Activated CD4-positive, alpha-beta memory T cell treated with anti-CD3 and anti-CD28 coated beads for 36 hours (primary cell): ENCODE measurements at regions not wholly inside any gene's neighbourhood (a gene's known extent, or its start where the extent isn't known, plus 50 kb on each side); places are given as distances from the start of the nearest gene placed in this dataset.

Source experiments
- CTCF ChIA-PET: fragments of 350-600 bp; sonication (Branson Sonifier 250); formaldehyde crosslinking; loops from one replicate; lab custom pipeline; 2021; ENCODE audit warnings: antibody characterized with exemption, inconsistent platforms; lab: Charles Lee
- POLR2A ChIA-PET: fragments of 350-600 bp; sonication (Branson Sonifier 250); formaldehyde crosslinking; loops from one replicate; lab custom pipeline; 2021; ENCODE audit warnings: antibody characterized with exemption; lab: Charles Lee
- DNase-seq: peaks from one replicate; pipeline ENCODE4 v3.0.0-alpha.2; 2020
- H3K27ac Mint-ChIP-seq: one replicate; pipeline ENCODE4 v1.8.0; 2021; ENCODE audit warnings: mixed read lengths
- H3K27me3 Mint-ChIP-seq: one replicate; pipeline ENCODE4 v1.8.0; 2021; ENCODE audit warnings: mixed read lengths
- H3K36me3 Mint-ChIP-seq: one replicate; pipeline ENCODE4 v1.8.0; 2021; ENCODE audit warnings: mixed read lengths
- H3K4me1 Mint-ChIP-seq: one replicate; pipeline ENCODE4 v1.8.0; 2021; ENCODE audit warnings: low read depth, mixed read lengths
- H3K4me3 Mint-ChIP-seq: one replicate; pipeline ENCODE4 v1.8.0; 2021; ENCODE audit warnings: mild to moderate bottlenecking, mixed read lengths
- H3K9me3 Mint-ChIP-seq: one replicate; pipeline ENCODE4 v1.8.0; 2021; ENCODE audit warnings: mixed read lengths
- intact Hi-C: fragments of 100-400 bp; cut with micrococcal nuclease; formaldehyde crosslinking; loops from one replicate; pipeline ENCODE4 v1.15.1; 2023

GRCh38 chr11:120043328-120043945 lies 94.5 kb downstream of the TRIM29 start:
- intact Hi-C loops, result no loop called here
- Mint-ChIP-seq H3K9me3 (peaks cover 22% of the 10 kb centered on the region), H3K36me3 (no peaks in the 10 kb centered on the region), H3K27ac (no peak overlapping the region), H3K27me3 (peaks cover 20% of the 10 kb centered on the region), H3K4me1 (no peaks in the 10 kb centered on the region), H3K4me3 (no peak overlapping the region)
- DNase-seq, result no peak
- CTCF ChIA-PET, result no interaction called here
- POLR2A ChIA-PET, result no interaction called here

DNA sequence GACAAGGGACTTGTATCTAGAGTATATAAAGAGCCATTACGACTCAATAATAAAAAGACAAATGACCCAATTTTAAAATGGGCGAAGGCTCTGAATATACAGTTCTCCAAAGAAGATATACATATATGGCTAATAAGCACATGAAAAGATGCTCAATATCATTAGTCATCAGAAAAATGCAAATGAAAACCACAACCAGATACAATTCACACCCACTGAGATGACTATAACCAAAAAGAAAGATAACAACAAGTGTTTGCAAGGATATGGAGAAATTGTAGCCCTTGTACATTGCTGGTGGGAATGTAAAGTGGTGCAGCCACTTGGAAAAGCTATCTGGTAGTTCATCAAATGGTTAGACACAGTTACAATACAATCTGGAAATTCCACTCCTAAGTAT lies 96.3 kb downstream of the TRIM29 start:
- POLR2A ChIA-PET, result no interaction called here
- CTCF ChIA-PET, result no interaction called here
- Mint-ChIP-seq H3K36me3 (no peaks in the 10 kb centered on the region), H3K27me3 (peaks cover 24% of the 10 kb centered on the region), H3K4me1 (no peaks in the 10 kb centered on the region), H3K27ac (no peak overlapping the region), H3K9me3 (peaks cover 7% of the 10 kb centered on the region), H3K4me3 (no peak overlapping the region)
- no peak for DNase-seq
- intact Hi-C loops, result no loop called here

GRCh38 chr11:120040151-120040840 lies 97.6 kb downstream of the TRIM29 start:
- ChIA-PET POLR2A (no interaction called here), CTCF (no interaction called here)
- Mint-ChIP-seq H3K9me3 (no peaks in the 10 kb centered on the region), H3K4me3 (no peak overlapping the region), H3K27ac (no peak overlapping the region), H3K4me1 (no peaks in the 10 kb centered on the region), H3K36me3 (no peaks in the 10 kb centered on the region), H3K27me3 (peaks cover 24% of the 10 kb centered on the region)
- intact Hi-C loops, result no loop called here
- no peak for DNase-seq

GRCh38 chr11:120039039-120039438 lies 98.9 kb downstream of the TRIM29 start:
- H3K36me3 Mint-ChIP-seq, result no peaks in the 10 kb centered on the region
- H3K4me3 Mint-ChIP-seq, result no peak overlapping the region
- ChIA-PET CTCF (no interaction called here), POLR2A (no interaction called here)
- H3K4me1 Mint-ChIP-seq, result no peaks in the 10 kb centered on the region
- no peak for DNase-seq
- intact Hi-C loops, result no loop called here
- H3K27me3 Mint-ChIP-seq, result peaks cover 21% of the 10 kb centered on the region
- H3K9me3 Mint-ChIP-seq, result no peaks in the 10 kb centered on the region
- H3K27ac Mint-ChIP-seq, result no peak overlapping the region

- Mint-ChIP-seq H3K27ac (no peak overlapping the region), H3K9me3 (no peaks in the 10 kb centered on the region), H3K4me3 (no peak overlapping the region), H3K27me3 (peaks cover 15% of the 10 kb centered on the region), H3K4me1 (no peaks in the 10 kb centered on the region), H3K36me3 (no peaks in the 10 kb centered on the region)
- no peak for DNase-seq
- intact Hi-C loops, result no loop called here
- ChIA-PET POLR2A (no interaction called here), CTCF (no interaction called here)
These were observed 100.8 kb downstream of the TRIM29 start for GRCh38 chr11:120037111-120037510.

DNA sequence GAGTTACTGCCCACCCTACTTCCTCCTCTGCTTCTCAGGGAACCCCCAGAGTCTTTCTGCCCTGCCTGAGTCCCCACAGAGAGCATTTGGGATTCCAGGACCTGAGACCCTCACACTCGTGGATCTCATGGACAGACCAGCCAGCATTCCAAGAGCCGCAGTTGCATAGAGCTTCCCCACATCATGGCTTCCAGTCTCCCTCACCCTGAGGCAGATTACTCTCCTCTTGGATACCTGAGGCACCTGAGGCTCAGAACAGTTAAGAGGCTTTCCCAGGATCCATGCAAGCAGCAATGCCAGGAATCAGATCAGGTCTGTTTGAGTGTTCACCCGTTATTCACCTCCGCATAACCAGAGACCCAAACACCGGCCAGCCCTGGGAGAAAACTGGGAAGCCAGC lies 102.2 kb downstream of the TRIM29 start:
- H3K4me1 Mint-ChIP-seq, result no peaks in the 10 kb centered on the region
- H3K27me3 Mint-ChIP-seq, result peaks cover 11% of the 10 kb centered on the region
- CTCF ChIA-PET, result no interaction called here
- intact Hi-C loops, result no loop called here
- POLR2A ChIA-PET, result no interaction called here
- DNase-seq, result no peak
- no peaks in the 10 kb centered on the region for H3K36me3 Mint-ChIP-seq
- no peak overlapping the region for H3K27ac Mint-ChIP-seq
- H3K9me3 Mint-ChIP-seq, result no peaks in the 10 kb centered on the region
- H3K4me3 Mint-ChIP-seq, result no peak overlapping the region

DNA sequence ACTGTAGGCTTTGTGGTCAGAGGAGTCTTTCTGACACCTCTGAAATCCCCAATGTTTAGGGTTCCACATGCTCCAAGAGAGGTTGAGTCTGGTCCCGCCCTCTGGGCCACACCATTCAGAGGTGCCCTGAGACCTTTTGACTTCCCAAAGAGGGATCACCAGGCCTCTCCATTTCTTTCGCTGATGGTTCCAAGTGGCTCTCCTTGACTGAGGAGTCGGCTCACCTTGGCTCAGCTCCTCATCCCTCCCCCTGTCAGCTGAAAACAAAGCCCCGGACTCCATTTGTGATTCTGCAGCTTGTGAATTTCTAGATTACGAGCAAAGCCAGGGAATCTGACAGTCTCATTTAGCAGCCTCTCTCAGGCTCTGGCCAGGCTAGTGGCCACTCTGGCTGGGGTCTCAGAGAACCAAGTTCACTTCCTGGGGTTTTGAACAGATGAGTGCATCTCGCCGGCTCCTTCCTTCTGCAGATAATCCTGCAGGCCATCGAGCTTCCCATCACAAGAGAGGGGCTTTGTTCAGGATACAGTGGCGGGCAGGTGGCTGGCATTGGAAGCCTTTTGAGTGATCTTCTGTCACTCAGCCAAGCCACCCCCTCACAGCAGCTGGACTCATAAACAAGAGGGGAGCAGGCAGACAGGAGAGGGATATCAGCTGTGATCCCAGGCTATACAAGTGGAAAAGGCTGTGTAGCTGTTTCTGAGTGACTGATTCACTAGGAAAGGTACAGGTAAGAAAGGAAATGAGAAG lies 102.9 kb downstream of the TRIM29 start:
- no peaks in the 10 kb centered on the region for H3K9me3 Mint-ChIP-seq
- CTCF ChIA-PET, result no interaction called here
- peaks cover 4% of the 10 kb centered on the region for H3K27me3 Mint-ChIP-seq
- POLR2A ChIA-PET, result no interaction called here
- DNase-seq, result no peak
- H3K36me3 Mint-ChIP-seq, result no peaks in the 10 kb centered on the region
- H3K27ac Mint-ChIP-seq, result no peak overlapping the region
- H3K4me3 Mint-ChIP-seq, result no peak overlapping the region
- H3K4me1 Mint-ChIP-seq, result no peaks in the 10 kb centered on the region
- intact Hi-C loops, result no loop called here

DNA sequence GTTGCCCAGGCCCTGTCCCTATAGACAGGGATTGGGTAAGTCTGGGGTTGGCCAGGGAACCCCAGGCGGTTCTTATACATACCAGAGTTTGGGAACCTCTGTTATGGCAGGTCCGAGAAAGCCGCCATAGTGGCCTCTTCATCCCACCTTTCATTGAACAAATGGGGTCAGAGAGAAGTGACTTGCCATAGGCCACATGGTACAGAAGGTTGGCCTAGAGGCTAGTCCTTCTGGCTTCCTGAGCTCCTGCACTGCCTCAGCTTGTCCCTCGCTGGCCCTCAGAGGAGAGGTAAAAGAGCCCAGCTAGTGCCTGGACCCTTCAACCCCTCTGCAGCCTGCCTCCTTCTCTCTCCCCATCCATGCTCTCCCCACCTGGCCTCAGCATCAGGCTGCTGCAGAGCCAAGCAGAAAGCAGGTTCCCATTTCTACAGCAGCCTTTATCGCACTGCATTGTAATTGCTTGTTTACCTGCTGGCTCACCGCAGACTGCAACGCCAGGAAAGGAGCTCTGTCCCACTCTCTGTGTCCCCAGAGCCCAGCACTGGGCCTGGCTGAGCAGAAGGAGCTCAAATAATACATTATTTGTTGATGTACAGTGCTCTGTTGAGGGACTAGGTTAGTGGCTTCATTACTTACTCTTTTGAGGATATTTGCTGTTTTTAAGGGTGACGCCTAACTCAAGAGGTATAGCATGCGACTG lies 103.6 kb downstream of the TRIM29 start:
- Mint-ChIP-seq H3K27me3 (peaks cover 5% of the 10 kb centered on the region), H3K27ac (no peak overlapping the region), H3K4me1 (no peaks in the 10 kb centered on the region), H3K9me3 (no peaks in the 10 kb centered on the region), H3K4me3 (no peak overlapping the region), H3K36me3 (no peaks in the 10 kb centered on the region)
- no peak for DNase-seq
- POLR2A ChIA-PET, result no interaction called here
- CTCF ChIA-PET, result no interaction called here
- intact Hi-C loops, result no loop called here

- DNase-seq, result no peak
- peaks cover 6% of the 10 kb centered on the region for H3K27me3 Mint-ChIP-seq
- H3K36me3 Mint-ChIP-seq, result no peaks in the 10 kb centered on the region
- H3K4me1 Mint-ChIP-seq, result no peaks in the 10 kb centered on the region
- CTCF ChIA-PET, result no interaction called here
- intact Hi-C loops, result no loop called here
- POLR2A ChIA-PET, result no interaction called here
- H3K27ac Mint-ChIP-seq, result no peak overlapping the region
- no peaks in the 10 kb centered on the region for H3K9me3 Mint-ChIP-seq
- no peak overlapping the region for H3K4me3 Mint-ChIP-seq
These were observed 105.0 kb downstream of the TRIM29 start for GRCh38 chr11:120032766-120033390.

- Mint-ChIP-seq H3K36me3 (no peaks in the 10 kb centered on the region), H3K4me1 (no peaks in the 10 kb centered on the region), H3K27me3 (peaks cover 3% of the 10 kb centered on the region), H3K4me3 (no peak overlapping the region), H3K9me3 (no peaks in the 10 kb centered on the region), H3K27ac (no peak overlapping the region)
- intact Hi-C loops, result no loop called here
- no peak for DNase-seq
- ChIA-PET POLR2A (no interaction called here), CTCF (no interaction called here)
These were observed 106.0 kb downstream of the TRIM29 start for GRCh38 chr11:120031612-120032600.

DNA sequence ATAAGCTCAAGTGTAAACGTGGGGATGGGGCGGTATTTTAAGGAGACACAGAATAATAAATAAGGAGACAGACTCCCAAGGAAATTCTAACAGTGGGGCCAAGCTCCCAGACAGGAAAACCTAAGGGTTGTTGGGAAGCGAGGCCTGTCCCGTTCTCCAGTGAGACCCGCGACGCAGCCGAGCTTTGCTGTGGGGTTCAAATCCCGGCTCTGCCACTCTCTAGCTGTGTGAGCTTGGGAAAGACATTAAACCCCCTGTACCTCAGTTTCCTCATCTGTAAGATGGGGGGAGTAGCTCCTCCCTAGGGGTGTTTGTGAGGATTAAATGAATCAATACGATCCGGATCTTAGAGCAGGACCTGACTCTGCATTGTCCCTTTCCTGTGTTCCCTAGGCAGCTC lies 106.8 kb downstream of the TRIM29 start:
- DNase-seq, result no peak
- H3K9me3 Mint-ChIP-seq, result no peaks in the 10 kb centered on the region
- ChIA-PET CTCF (no interaction called here), POLR2A (no interaction called here)
- no peak overlapping the region for H3K4me3 Mint-ChIP-seq
- H3K27me3 Mint-ChIP-seq, result peaks cover 6% of the 10 kb centered on the region
- H3K36me3 Mint-ChIP-seq, result no peaks in the 10 kb centered on the region
- no peaks in the 10 kb centered on the region for H3K4me1 Mint-ChIP-seq
- intact Hi-C loops, result no loop called here
- no peak overlapping the region for H3K27ac Mint-ChIP-seq
